ENCODE measurements at regions not wholly inside any gene's neighbourhood (a gene's known extent, or its start where the extent isn't known, plus 50 kb on each side); places are given as distances from the start of the nearest gene placed in this dataset.

- no peak overlapping the region for H3K4me3 ChIP-seq (ENCODE audit: low read depth, low read length)
- no peak for TF ChIP-seq CTCF (IDR thresholded peaks at IDR 0.05; ENCODE audit: insufficient read depth, low read depth, low read length)
- no peak for DNase-seq (ENCODE audit: low read depth)
These were observed 83.3 kb downstream of the SCN11A start for GRCh38 chr3:38968403-38968802.

GRCh38 chr3:38967693-38967989 lies 84.1 kb downstream of the SCN11A start:
- DNase-seq (ENCODE audit: low read depth), result no peak
- H3K4me3 ChIP-seq (ENCODE audit: low read depth, low read length), result no peak overlapping the region
- no peak for TF ChIP-seq CTCF (IDR thresholded peaks at IDR 0.05; ENCODE audit: insufficient read depth, low read depth, low read length)

- no peak overlapping the region for H3K4me3 ChIP-seq (ENCODE audit: low read depth, low read length)
- TF ChIP-seq CTCF (IDR thresholded peaks at IDR 0.05; ENCODE audit: insufficient read depth, low read depth, low read length), result no peak
- no peak for DNase-seq (ENCODE audit: low read depth)
These were observed 84.7 kb downstream of the SCN11A start for GRCh38 chr3:38966811-38967692.

DNA sequence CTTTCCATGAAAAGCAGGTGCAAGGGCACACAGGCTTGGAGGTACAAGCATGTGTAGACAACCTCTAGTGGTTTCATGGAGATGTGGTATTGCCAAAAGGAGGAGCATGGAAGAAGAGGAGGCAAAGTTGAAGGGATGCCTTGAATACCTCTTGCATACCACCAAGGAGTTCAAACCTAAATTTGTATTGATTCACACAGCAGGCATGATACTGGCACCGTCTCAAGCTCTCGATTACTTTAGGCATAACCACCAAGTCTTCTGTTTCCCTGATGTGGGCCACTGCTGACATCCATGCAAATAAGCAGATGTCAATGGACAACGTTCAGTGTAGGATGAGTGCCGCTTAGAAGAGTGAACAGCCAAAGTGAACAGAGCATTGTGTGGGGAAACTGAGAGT lies 87.1 kb downstream of the SCN11A start:
- H3K4me3 ChIP-seq (ENCODE audit: low read depth, low read length), result no peak overlapping the region
- no peak for DNase-seq (ENCODE audit: low read depth)
- TF ChIP-seq CTCF (IDR thresholded peaks at IDR 0.05; ENCODE audit: insufficient read depth, low read depth, low read length), result no peak

GRCh38 chr3:38964204-38964603 lies 87.5 kb downstream of the SCN11A start:
- no peak for TF ChIP-seq CTCF (IDR thresholded peaks at IDR 0.05; ENCODE audit: insufficient read depth, low read depth, low read length)
- H3K4me3 ChIP-seq (ENCODE audit: low read depth, low read length), result no peak overlapping the region
- no peak for DNase-seq (ENCODE audit: low read depth)

DNA sequence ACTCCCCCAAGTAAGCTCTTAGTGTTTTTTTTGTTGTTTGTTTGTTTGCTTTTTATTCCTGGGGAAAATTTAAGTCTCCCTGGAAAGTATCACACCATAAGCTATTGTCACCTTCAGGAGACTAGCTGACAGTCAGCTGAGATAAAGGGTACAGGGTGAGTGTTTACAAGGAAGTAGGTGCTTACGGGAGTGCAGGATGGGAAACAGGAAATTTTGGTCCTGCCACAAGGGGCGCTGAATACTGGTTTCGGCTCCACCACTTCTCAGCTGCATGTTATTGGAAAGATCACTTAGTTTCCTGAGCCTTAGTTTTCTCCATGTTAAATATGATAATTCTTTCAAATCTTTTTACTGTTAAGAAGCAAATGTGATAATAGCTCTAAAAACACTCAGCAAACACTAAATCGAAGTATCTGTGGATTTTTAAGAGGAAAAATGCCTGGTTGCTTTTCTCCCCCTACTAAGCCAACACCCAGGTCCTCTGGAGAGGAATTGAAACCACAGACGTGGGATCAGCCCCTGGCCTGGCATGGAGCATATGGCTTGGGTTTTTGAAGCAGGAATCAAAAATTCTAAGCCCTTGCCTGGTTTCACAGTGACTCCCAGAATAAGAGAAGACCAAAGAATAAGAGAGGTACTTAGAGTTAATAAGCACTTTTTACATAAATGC lies 90.7 kb downstream of the SCN11A start:
- DNase-seq (ENCODE audit: low read depth), result peak; percentile 50
- TF ChIP-seq CTCF (IDR thresholded peaks at IDR 0.05; ENCODE audit: insufficient read depth, low read depth, low read length), result peak; percentile 78
- H3K4me3 ChIP-seq (ENCODE audit: low read depth, low read length), result no peak overlapping the region

Measured in fibroblast of villous mesenchyme (primary cell).